Calu3 (cell line): ENCODE measurements at regions not wholly inside any gene's neighbourhood (a gene's known extent, or its start where the extent isn't known, plus 50 kb on each side); places are given as distances from the start of the nearest gene placed in this dataset.

Source experiments
- BruUV-seq: library from RNA; stranded (reverse); fragments of 400-500 nt; replicated peaks from 2 replicates; lab custom pipeline; 2021; lab: Mats Ljungman, UMichigan
- CTCF ChIA-PET: fragments of 300-600 bp; sonication (Branson Sonifier 250); formaldehyde crosslinking; loops from one replicate; lab custom pipeline; 2022; ENCODE audit warnings: antibody characterized with exemption; lab: Charles Lee
- DNase-seq: peaks from one replicate; pipeline ENCODE4 v3.0.0; 2022
- H3K27ac Mint-ChIP-seq: one replicate; pipeline ENCODE4 v1.8.0; 2022; ENCODE audit warnings: mixed read lengths; ENCODE audit not compliant: unreplicated experiment
- H3K27me3 Mint-ChIP-seq: one replicate; pipeline ENCODE4 v1.8.0; 2022; ENCODE audit warnings: mixed read lengths; ENCODE audit not compliant: unreplicated experiment
- H3K36me3 Mint-ChIP-seq: one replicate; pipeline ENCODE4 v1.8.0; 2022; ENCODE audit warnings: mild to moderate bottlenecking, moderate library complexity, mixed read lengths; ENCODE audit not compliant: insufficient read depth, unreplicated experiment
- H3K4me1 Mint-ChIP-seq: one replicate; pipeline ENCODE4 v1.8.0; 2022; ENCODE audit warnings: mild to moderate bottlenecking, low read depth, mixed read lengths; ENCODE audit not compliant: unreplicated experiment
- H3K4me3 Mint-ChIP-seq: one replicate; pipeline ENCODE4 v1.8.0; 2022; ENCODE audit warnings: mild to moderate bottlenecking, low read depth, moderate library complexity, mixed read lengths; ENCODE audit not compliant: unreplicated experiment
- H3K9me3 Mint-ChIP-seq: one replicate; pipeline ENCODE4 v1.8.0; 2022; ENCODE audit warnings: low read depth, mixed read lengths; ENCODE audit not compliant: unreplicated experiment
- intact Hi-C: fragments of 100-400 bp; cut with micrococcal nuclease; formaldehyde crosslinking; loops from one replicate; pipeline ENCODE4 v1.10.0; 2022; ENCODE audit not compliant: unreplicated experiment
- TF ChIP-seq, protein P1 (sequence below): fragments of 200-600 bp; IDR thresholded peaks from one replicate; pipeline ENCODE4 v1.8.0; 2022; ENCODE audit warnings: antibody characterized with exemption; ENCODE audit not compliant: unreplicated experiment

DNA sequence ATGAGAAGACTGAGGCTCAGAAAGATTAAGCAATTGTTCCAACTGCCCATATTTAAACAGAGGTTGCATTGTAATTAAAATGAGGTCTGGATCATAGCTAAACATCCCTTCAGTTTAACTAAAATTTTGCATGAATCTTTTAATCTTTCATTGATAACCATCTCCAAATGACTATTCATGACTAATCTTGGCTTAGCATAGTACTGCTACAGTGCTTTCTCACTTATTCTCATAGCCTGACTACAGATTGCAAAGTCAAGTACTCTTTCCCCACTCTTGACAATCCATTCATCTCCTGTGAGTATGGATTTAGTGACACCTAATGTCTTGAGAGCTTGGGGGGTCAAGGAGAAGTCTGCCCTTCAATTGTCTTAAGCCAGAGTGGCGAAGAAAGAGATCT, 258.4 kb downstream of the RFC3 start:
- Mint-ChIP-seq H3K9me3 (no peaks in the 10 kb centered on the region), H3K36me3 (no peaks in the 10 kb centered on the region), H3K27me3 (no peaks in the 10 kb centered on the region), H3K4me1 (no peaks in the 10 kb centered on the region), H3K27ac (no peak overlapping the region), H3K4me3 (no peak overlapping the region)
- CTCF ChIA-PET: no interaction called here
- intact Hi-C loops: no loop called here
- no peak for DNase-seq
- no TSS peak for BruUV-seq
- TF ChIP-seq, protein P1, sequence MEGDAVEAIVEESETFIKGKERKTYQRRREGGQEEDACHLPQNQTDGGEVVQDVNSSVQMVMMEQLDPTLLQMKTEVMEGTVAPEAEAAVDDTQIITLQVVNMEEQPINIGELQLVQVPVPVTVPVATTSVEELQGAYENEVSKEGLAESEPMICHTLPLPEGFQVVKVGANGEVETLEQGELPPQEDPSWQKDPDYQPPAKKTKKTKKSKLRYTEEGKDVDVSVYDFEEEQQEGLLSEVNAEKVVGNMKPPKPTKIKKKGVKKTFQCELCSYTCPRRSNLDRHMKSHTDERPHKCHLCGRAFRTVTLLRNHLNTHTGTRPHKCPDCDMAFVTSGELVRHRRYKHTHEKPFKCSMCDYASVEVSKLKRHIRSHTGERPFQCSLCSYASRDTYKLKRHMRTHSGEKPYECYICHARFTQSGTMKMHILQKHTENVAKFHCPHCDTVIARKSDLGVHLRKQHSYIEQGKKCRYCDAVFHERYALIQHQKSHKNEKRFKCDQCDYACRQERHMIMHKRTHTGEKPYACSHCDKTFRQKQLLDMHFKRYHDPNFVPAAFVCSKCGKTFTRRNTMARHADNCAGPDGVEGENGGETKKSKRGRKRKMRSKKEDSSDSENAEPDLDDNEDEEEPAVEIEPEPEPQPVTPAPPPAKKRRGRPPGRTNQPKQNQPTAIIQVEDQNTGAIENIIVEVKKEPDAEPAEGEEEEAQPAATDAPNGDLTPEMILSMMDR: no peak

DNA sequence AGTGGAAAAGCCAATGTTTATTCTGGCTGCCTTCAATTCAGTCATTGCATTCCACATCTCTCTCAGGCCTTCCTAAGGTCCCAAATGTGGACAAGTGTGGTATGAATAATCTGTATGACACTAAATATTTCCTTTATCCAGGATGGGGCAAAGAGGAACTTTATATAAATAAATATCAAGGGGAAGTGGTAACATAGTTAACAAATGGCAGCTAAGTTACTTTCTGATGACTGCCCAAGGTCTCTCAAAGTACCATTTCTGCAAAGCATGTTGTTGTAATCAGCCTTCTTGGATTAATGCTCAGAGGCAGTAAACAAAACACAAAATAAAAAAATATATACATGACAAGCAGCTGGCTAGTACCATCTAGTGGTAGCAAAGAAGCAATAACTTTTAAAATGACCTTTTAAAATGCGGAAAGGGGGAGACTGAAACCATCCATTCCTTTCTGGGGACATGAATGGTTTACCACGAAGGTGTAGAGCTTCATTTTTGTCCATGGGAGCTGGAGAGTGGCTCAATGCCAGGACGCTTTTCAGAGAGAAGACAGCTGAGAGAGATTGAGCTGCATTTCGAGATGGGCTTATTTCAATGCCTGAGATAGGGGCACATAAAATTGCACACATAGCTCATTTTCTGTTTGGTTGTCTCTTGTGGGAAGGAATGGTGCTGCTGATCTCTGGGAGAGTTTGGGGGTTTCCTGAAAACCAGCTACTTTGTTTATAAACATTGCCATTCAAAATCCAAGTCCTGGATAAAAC, 259.2 kb downstream of the RFC3 start:
- no peaks in the 10 kb centered on the region for H3K4me1 Mint-ChIP-seq
- intact Hi-C loops: loop anchor here (1.0 kb wide), 1 partner anchor 146 kb away; no protein-coding TSS in a partner anchor
- no peak for DNase-seq
- H3K9me3 Mint-ChIP-seq: no peaks in the 10 kb centered on the region
- peak overlapping the region; percentile 23 for H3K27ac Mint-ChIP-seq
- no peak overlapping the region for H3K4me3 Mint-ChIP-seq
- no peaks in the 10 kb centered on the region for H3K36me3 Mint-ChIP-seq
- no TSS peak for BruUV-seq
- TF ChIP-seq, protein P1: peak; percentile 24
- CTCF ChIA-PET: interaction anchor here (1.9 kb wide), 1 partner anchor 147 kb away, joined by 9 read pairs; no protein-coding TSS in a partner anchor
- no peaks in the 10 kb centered on the region for H3K27me3 Mint-ChIP-seq

DNA sequence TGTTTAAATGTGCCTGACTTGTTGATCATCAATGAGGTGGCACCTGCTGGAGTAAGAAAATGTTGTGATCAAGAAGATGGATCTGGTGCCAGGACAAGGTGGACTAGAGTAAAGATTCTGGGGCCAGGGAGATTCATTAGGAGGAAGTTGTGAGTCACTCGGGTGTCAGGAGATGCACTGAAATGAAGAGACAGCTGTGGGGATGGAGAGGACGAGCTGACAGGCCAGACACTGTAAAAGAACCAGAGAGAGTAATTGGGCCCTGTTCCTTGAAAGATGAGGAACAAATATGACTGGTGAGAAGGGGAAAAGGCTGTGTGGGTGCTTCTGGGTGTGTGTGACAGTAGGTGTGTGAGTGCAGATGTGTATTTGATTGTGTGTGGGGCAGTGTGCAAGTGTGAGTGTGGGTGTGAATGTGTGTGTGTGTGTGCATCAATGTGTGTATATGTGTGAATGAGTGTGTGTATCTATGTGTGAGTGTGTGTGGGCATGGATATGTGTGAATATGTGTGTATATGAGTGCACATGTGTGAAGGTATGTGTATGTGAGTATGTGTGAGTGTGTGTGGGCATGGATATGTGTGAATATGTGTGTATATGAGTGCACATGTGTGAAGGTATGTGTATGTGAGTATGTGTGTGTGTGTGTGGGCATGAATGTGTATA, 260.5 kb downstream of the RFC3 start:
- H3K4me1 Mint-ChIP-seq: no peaks in the 10 kb centered on the region
- no peaks in the 10 kb centered on the region for H3K9me3 Mint-ChIP-seq
- intact Hi-C loops: no loop called here
- TF ChIP-seq, protein P1: no peak
- no peaks in the 10 kb centered on the region for H3K36me3 Mint-ChIP-seq
- CTCF ChIA-PET: interaction anchor here (1.9 kb wide), 1 partner anchor 148 kb away, joined by 9 read pairs; no protein-coding TSS in a partner anchor
- H3K27me3 Mint-ChIP-seq: no peaks in the 10 kb centered on the region
- no TSS peak for BruUV-seq
- no peak for DNase-seq
- no peak overlapping the region for H3K27ac Mint-ChIP-seq
- H3K4me3 Mint-ChIP-seq: no peak overlapping the region

DNA sequence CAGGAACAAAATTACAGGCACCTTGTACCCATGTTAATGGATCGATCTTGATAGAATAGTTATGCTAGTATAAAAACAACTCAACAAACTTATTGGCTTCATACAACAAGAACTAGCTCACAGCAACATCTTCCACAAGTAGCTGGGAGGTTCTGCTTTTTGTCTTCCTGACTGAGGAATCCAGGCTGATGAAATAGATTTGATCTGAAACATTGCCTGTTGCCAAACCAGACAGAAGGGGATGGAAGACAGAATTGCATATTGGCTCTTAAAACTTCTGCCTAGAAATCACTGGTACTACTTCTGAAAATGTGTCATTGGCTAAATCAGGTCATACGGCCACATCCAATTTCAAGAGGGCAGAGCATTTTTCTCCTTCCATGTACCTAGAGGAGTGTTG, 267.3 kb downstream of the RFC3 start:
- no TSS peak for BruUV-seq
- H3K27me3 Mint-ChIP-seq: no peaks in the 10 kb centered on the region
- H3K36me3 Mint-ChIP-seq: no peaks in the 10 kb centered on the region
- intact Hi-C loops: no loop called here
- peaks cover 11% of the 10 kb centered on the region for H3K9me3 Mint-ChIP-seq
- H3K4me3 Mint-ChIP-seq: no peak overlapping the region
- CTCF ChIA-PET: no interaction called here
- no peak for DNase-seq
- TF ChIP-seq, protein P1: no peak
- no peak overlapping the region for H3K27ac Mint-ChIP-seq
- no peaks in the 10 kb centered on the region for H3K4me1 Mint-ChIP-seq
